ENCODE measurements at regions not wholly inside any gene's neighbourhood (a gene's known extent, or its start where the extent isn't known, plus 50 kb on each side); places are given as distances from the start of the nearest gene placed in this dataset.

GRCh38 chr12:60071759-60072191 is 475.9 kb downstream of the SLC16A7 start:
- no peaks in the 10 kb centered on the region for H3K4me1 ChIP-seq (replicated peaks in 1 of 2; ENCODE audit: control insufficient read depth in 2 of 2, insufficient read depth in 2 of 2, low read length in 2 of 2)
- POLR2A ChIA-PET: no interaction called here
- CTCF ChIA-PET (ENCODE audit: low intra/inter-chr PET ratio): no interaction called here
- H3K79me2 ChIP-seq (ENCODE audit: control insufficient read depth, insufficient read depth, low read length): no peaks in the 10 kb centered on the region
- FAIRE-seq: no peak
- no peak overlapping the region for H3K4me2 ChIP-seq (ENCODE audit: insufficient read depth, low read length)
- no peak for DNase-seq (ENCODE audit: extremely low read depth in 1 of 4, low spot score in 3 of 4)
- H2AFZ ChIP-seq (ENCODE audit: low read depth, low read length): no peak overlapping the region
- no TSS peak for BruUV-seq (replicated peaks)
- H3K9me1 ChIP-seq (ENCODE audit: control insufficient read depth, insufficient read depth, low read length): no peaks in the 10 kb centered on the region
- H3K36me3 ChIP-seq (ENCODE audit: control insufficient read depth, insufficient read depth, low read length): no peaks in the 10 kb centered on the region
- no peak overlapping the region for H3K4me3 ChIP-seq
- in situ Hi-C loops (cut with MboI) (no loop called here), intact Hi-C loops (cut with micrococcal nuclease) (no loop called here)
- WGBS (ENCODE audit: insufficient coverage, low coverage, missing lambda C conversion rate): 0% methylated on average over 2 of the region's 2 CpGs
- H3K9me3 ChIP-seq (replicated peaks; ENCODE audit: control insufficient read depth, insufficient read depth, low read depth, low read length): no peaks in the 10 kb centered on the region
- H4K20me1 ChIP-seq (replicated peaks; ENCODE audit: control insufficient read depth, insufficient read depth, low read length): no peaks in the 10 kb centered on the region
- no peak overlapping the region for H3K9ac ChIP-seq (ENCODE audit: insufficient read depth in 1 of 2, low read depth in 2 of 2, low read length in 2 of 2)
- no peak for ATAC-seq
- no peaks in the 10 kb centered on the region for H3K27me3 ChIP-seq (ENCODE audit: control insufficient read depth in 2 of 2, insufficient read depth in 2 of 2, low read length in 2 of 2)
- no peak overlapping the region for H3K27ac ChIP-seq (ENCODE audit: extremely low read depth, low read depth, low read length)
- no peak for TF ChIP-seq ILF3 (IDR thresholded peaks at IDR 0.05; ENCODE audit: borderline replicate concordance)
- TF ChIP-seq CBX8 (IDR thresholded peaks at IDR 0.05; ENCODE audit: borderline replicate concordance, extremely low read depth, low read depth, low read length, poor library complexity, severe bottlenecking): no peak
- no peak for TF ChIP-seq JUNB (CRISPR knock-in tag; conservative IDR thresholded peaks at IDR 0.05)
- no peak for TF ChIP-seq PHF8 (IDR thresholded peaks at IDR 0.05; ENCODE audit: borderline replicate concordance, low read length)
- TF ChIP-seq ZNF253 (CRISPR knock-in tag; conservative IDR thresholded peaks at IDR 0.05): no peak
- no peak for TF ChIP-seq ZBTB26 (CRISPR knock-in tag; IDR thresholded peaks at IDR 0.05)
- no peak for TF ChIP-seq ZNF695 (CRISPR knock-in tag; IDR thresholded peaks at IDR 0.05)
- TF ChIP-seq CTBP1 (IDR thresholded peaks at IDR 0.05; ENCODE audit: borderline replicate concordance): no peak
- TF ChIP-seq HCFC1 (IDR thresholded peaks at IDR 0.05; ENCODE audit: low read depth, low read length): no peak
- TF ChIP-seq ARID1B (IDR thresholded peaks at IDR 0.05): no peak
- no peak for TF ChIP-seq JUN (IDR thresholded peaks at IDR 0.05; ENCODE audit: borderline replicate concordance, low read depth, low read length)
- TF ChIP-seq JUN (CRISPR knock-in tag; IDR thresholded peaks at IDR 0.05; ENCODE audit: borderline replicate concordance): no peak
- TF ChIP-seq CHCHD3 (CRISPR knock-in tag; IDR thresholded peaks at IDR 0.05): no peak
- TF ChIP-seq ZNF395 (CRISPR knock-in tag; IDR thresholded peaks at IDR 0.05): no peak

Data from K562 (cell line).